ENCODE measurements at regions not wholly inside any gene's neighbourhood (a gene's known extent, or its start where the extent isn't known, plus 50 kb on each side); places are given as distances from the start of the nearest gene placed in this dataset.
"Not testable (repeated sequence)": the region's sequence is repeated elsewhere in the genome, so short reads cannot be mapped to it uniquely, and the experiment has no call there.

- H3K4me3 Mint-ChIP-seq; H3K9me3 ChIP-seq (ENCODE audit: control insufficient read depth in 1 of 2, low read length in 2 of 2); H3K36me3 Mint-ChIP-seq; H3K27me3 Mint-ChIP-seq; H3K4me1 Mint-ChIP-seq; CTCF ChIA-PET (ENCODE audit: partially characterized antibody); H3K27ac ChIP-seq (ENCODE audit: low read depth, low read length); H3K27me3 ChIP-seq (ENCODE audit: insufficient read depth, low read length); intact Hi-C loops (cut with micrococcal nuclease); H3K4me1 ChIP-seq (ENCODE audit: insufficient read depth, low read length); POLR2A ChIA-PET (ENCODE audit: partially characterized antibody); H3K4me3 ChIP-seq (ENCODE audit: low read length in 2 of 2); H3K27ac Mint-ChIP-seq; H3K36me3 ChIP-seq (ENCODE audit: insufficient read depth, low read length); DNase-seq: not testable (repeated sequence)
- peaks cover 4 to 46% (median 30%) of the 10 kb centered on the region in 8 donors for H3K9me3 Mint-ChIP-seq
Measured at GRCh38 chr4:49578899-49579298, 592.8 kb downstream of the CWH43 start.

- H3K4me1 ChIP-seq (ENCODE audit: insufficient read depth, low read length); DNase-seq; CTCF ChIA-PET (ENCODE audit: partially characterized antibody); H3K4me3 ChIP-seq (ENCODE audit: low read length in 2 of 2); intact Hi-C loops (cut with micrococcal nuclease); POLR2A ChIA-PET (ENCODE audit: partially characterized antibody); H3K9me3 ChIP-seq (ENCODE audit: control insufficient read depth in 1 of 2, low read length in 2 of 2); H3K36me3 ChIP-seq (ENCODE audit: insufficient read depth, low read length); H3K27me3 ChIP-seq (ENCODE audit: insufficient read depth, low read length); H3K36me3 Mint-ChIP-seq; H3K4me1 Mint-ChIP-seq; H3K27ac ChIP-seq (ENCODE audit: low read depth, low read length); H3K27ac Mint-ChIP-seq; H3K4me3 Mint-ChIP-seq; H3K27me3 Mint-ChIP-seq: not testable (repeated sequence)
- H3K9me3 Mint-ChIP-seq = peaks cover 4 to 38% (median 24%) of the 10 kb centered on the region in 8 donors
Measured at GRCh38 chr4:49580166-49580565, 594.1 kb downstream of the CWH43 start.

GRCh38 chr4:49588401-49588800 is 602.3 kb downstream of the CWH43 start:
- DNase-seq; H3K36me3 ChIP-seq (ENCODE audit: insufficient read depth, low read length); H3K36me3 Mint-ChIP-seq; H3K4me3 Mint-ChIP-seq; H3K27ac Mint-ChIP-seq; H3K9me3 ChIP-seq (ENCODE audit: control insufficient read depth in 1 of 2, low read length in 2 of 2); POLR2A ChIA-PET (ENCODE audit: partially characterized antibody); H3K4me1 Mint-ChIP-seq; CTCF ChIA-PET (ENCODE audit: partially characterized antibody); H3K27me3 Mint-ChIP-seq; H3K4me1 ChIP-seq (ENCODE audit: insufficient read depth, low read length); H3K27me3 ChIP-seq (ENCODE audit: insufficient read depth, low read length); intact Hi-C loops (cut with micrococcal nuclease); H3K4me3 ChIP-seq (ENCODE audit: low read length in 2 of 2); H3K27ac ChIP-seq (ENCODE audit: low read depth, low read length): not testable (repeated sequence)
- H3K9me3 Mint-ChIP-seq = peaks cover 0 to 16% (median 7%) of the 10 kb centered on the region in 8 donors

- H3K36me3 ChIP-seq (ENCODE audit: insufficient read depth, low read length); H3K9me3 ChIP-seq (ENCODE audit: control insufficient read depth in 1 of 2, low read length in 2 of 2); DNase-seq; H3K4me1 Mint-ChIP-seq; H3K27ac Mint-ChIP-seq; H3K4me3 Mint-ChIP-seq; H3K27me3 Mint-ChIP-seq; H3K36me3 Mint-ChIP-seq; CTCF ChIA-PET (ENCODE audit: partially characterized antibody); H3K4me3 ChIP-seq (ENCODE audit: low read length in 2 of 2); intact Hi-C loops (cut with micrococcal nuclease); H3K27me3 ChIP-seq (ENCODE audit: insufficient read depth, low read length); H3K4me1 ChIP-seq (ENCODE audit: insufficient read depth, low read length); H3K27ac ChIP-seq (ENCODE audit: low read depth, low read length); POLR2A ChIA-PET (ENCODE audit: partially characterized antibody): not testable (repeated sequence)
- peaks cover 0 to 20% (median 9%) of the 10 kb centered on the region in 8 donors for H3K9me3 Mint-ChIP-seq
Measured at GRCh38 chr4:49618436-49618835, 632.4 kb downstream of the CWH43 start.

DNA sequence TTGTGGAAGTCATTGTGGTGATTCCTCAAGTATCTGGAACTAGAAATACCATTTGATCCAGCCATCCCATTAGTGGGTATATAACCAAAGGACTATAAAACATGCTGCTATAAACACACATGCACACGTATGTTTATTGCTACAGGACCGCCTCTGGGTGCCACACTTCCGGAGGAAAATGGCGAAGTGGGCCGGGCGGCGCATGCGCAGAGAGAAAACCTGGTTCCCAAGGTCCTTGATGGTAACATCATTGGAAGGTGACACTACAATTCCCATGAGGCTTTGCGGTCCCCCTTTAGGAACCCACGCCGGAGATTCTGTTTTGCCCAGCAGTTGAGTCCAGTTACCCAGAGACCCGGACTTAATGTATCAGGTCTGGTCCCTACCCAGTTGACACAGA is 640.4 kb downstream of the CWH43 start:
- H3K4me3 ChIP-seq (ENCODE audit: low read length in 2 of 2); H3K27ac ChIP-seq (ENCODE audit: low read depth, low read length); H3K4me1 Mint-ChIP-seq; H3K36me3 Mint-ChIP-seq; H3K9me3 ChIP-seq (ENCODE audit: control insufficient read depth in 1 of 2, low read length in 2 of 2); CTCF ChIA-PET (ENCODE audit: partially characterized antibody); POLR2A ChIA-PET (ENCODE audit: partially characterized antibody); H3K36me3 ChIP-seq (ENCODE audit: insufficient read depth, low read length); H3K4me1 ChIP-seq (ENCODE audit: insufficient read depth, low read length); H3K27ac Mint-ChIP-seq; DNase-seq; H3K4me3 Mint-ChIP-seq; H3K27me3 Mint-ChIP-seq; H3K27me3 ChIP-seq (ENCODE audit: insufficient read depth, low read length); intact Hi-C loops (cut with micrococcal nuclease): not testable (repeated sequence)
- H3K9me3 Mint-ChIP-seq = peaks cover 0 to 31% (median 15%) of the 10 kb centered on the region in 8 donors
